GM23338 (cell line): ENCODE measurements at regions not wholly inside any gene's neighbourhood (a gene's known extent, or its start where the extent isn't known, plus 50 kb on each side); places are given as distances from the start of the nearest gene placed in this dataset.

Source experiments
- EZH2 ChIP-seq: fragments of 200-600 bp; sonication (generic); IDR thresholded peaks from one replicate; pipeline ENCODE4 v1.8.0; 2017; ENCODE audit warnings: antibody characterized with exemption, mild to moderate bottlenecking, low read depth; ENCODE audit not compliant: unreplicated experiment
- EZH2phosphoT487 ChIP-seq: fragments of 200-600 bp; sonication (generic); IDR thresholded peaks from one replicate; pipeline ENCODE4 v1.8.1; 2018; ENCODE audit warnings: antibody characterized with exemption; ENCODE audit not compliant: unreplicated experiment
- TF ChIP-seq, protein P1 (sequence below), 2 experiments: fragments of 200-600 bp in 1 of 2; sonication (generic) in 1 of 2; conservative IDR thresholded peaks; 2 replicates each; pipeline versions ENCODE4 v1.5.1 to v1.6.1; 2016 to 2017; ENCODE audit warnings: antibody characterized with exemption in 2 of 2, low read depth in 2 of 2, mild to moderate bottlenecking in 2 of 2, moderate library complexity in 1 of 2

GRCh38 chr15:35603301-35603700, 57.3 kb upstream of the DPH6 start:
- TF ChIP-seq, protein P1, sequence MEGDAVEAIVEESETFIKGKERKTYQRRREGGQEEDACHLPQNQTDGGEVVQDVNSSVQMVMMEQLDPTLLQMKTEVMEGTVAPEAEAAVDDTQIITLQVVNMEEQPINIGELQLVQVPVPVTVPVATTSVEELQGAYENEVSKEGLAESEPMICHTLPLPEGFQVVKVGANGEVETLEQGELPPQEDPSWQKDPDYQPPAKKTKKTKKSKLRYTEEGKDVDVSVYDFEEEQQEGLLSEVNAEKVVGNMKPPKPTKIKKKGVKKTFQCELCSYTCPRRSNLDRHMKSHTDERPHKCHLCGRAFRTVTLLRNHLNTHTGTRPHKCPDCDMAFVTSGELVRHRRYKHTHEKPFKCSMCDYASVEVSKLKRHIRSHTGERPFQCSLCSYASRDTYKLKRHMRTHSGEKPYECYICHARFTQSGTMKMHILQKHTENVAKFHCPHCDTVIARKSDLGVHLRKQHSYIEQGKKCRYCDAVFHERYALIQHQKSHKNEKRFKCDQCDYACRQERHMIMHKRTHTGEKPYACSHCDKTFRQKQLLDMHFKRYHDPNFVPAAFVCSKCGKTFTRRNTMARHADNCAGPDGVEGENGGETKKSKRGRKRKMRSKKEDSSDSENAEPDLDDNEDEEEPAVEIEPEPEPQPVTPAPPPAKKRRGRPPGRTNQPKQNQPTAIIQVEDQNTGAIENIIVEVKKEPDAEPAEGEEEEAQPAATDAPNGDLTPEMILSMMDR (conservative IDR thresholded peaks at IDR 0.05; ENCODE audit: low read depth in 2 of 2), result no peak
- no peak for TF ChIP-seq EZH2phosphoT487
- TF ChIP-seq EZH2, result no peak
